ENCODE measurements at regions not wholly inside any gene's neighbourhood (a gene's known extent, or its start where the extent isn't known, plus 50 kb on each side); places are given as distances from the start of the nearest gene placed in this dataset.
"Not testable (repeated sequence)": the region's sequence is repeated elsewhere in the genome, so short reads cannot be mapped to it uniquely, and the experiment has no call there.

- DNase-seq; H3K36me3 Mint-ChIP-seq; H3K4me1 ChIP-seq (ENCODE audit: insufficient read depth, low read length); H3K27ac ChIP-seq (ENCODE audit: low read depth, low read length); H3K9me3 Mint-ChIP-seq; H3K36me3 ChIP-seq (ENCODE audit: insufficient read depth, low read length); H3K27me3 ChIP-seq (ENCODE audit: insufficient read depth, low read length, poor library complexity, severe bottlenecking); H3K27me3 Mint-ChIP-seq; POLR2A ChIA-PET; H3K9me3 ChIP-seq (ENCODE audit: low read length); H3K4me3 ChIP-seq (ENCODE audit: low read length); H3K27ac Mint-ChIP-seq; H3K4me1 Mint-ChIP-seq; CTCF ChIA-PET; H3K4me3 Mint-ChIP-seq: not testable (repeated sequence)
These were observed 126.2 kb upstream of the ALDH3B2 start for GRCh38 chr11:67800591-67800990.

- POLR2A ChIA-PET; H3K27me3 Mint-ChIP-seq; H3K4me3 ChIP-seq (ENCODE audit: low read length); H3K36me3 Mint-ChIP-seq; H3K27ac Mint-ChIP-seq; CTCF ChIA-PET; H3K9me3 ChIP-seq (ENCODE audit: low read length); H3K4me3 Mint-ChIP-seq; H3K4me1 Mint-ChIP-seq; H3K36me3 ChIP-seq (ENCODE audit: insufficient read depth, low read length); H3K27me3 ChIP-seq (ENCODE audit: insufficient read depth, low read length, poor library complexity, severe bottlenecking); H3K4me1 ChIP-seq (ENCODE audit: insufficient read depth, low read length); H3K9me3 Mint-ChIP-seq; H3K27ac ChIP-seq (ENCODE audit: low read depth, low read length): not testable (repeated sequence)
- peak in 1 of 5 donors; percentile 9 for DNase-seq
These were observed 125.4 kb upstream of the ALDH3B2 start for GRCh38 chr11:67799808-67800207.

GRCh38 chr11:67797726-67798521 is 123.5 kb upstream of the ALDH3B2 start:
- H3K4me1 Mint-ChIP-seq; POLR2A ChIA-PET; H3K9me3 Mint-ChIP-seq; CTCF ChIA-PET; H3K27ac ChIP-seq (ENCODE audit: low read depth, low read length); H3K9me3 ChIP-seq (ENCODE audit: low read length); H3K27me3 ChIP-seq (ENCODE audit: insufficient read depth, low read length, poor library complexity, severe bottlenecking); H3K4me3 ChIP-seq (ENCODE audit: low read length); H3K36me3 Mint-ChIP-seq; H3K4me3 Mint-ChIP-seq; H3K36me3 ChIP-seq (ENCODE audit: insufficient read depth, low read length); DNase-seq; H3K4me1 ChIP-seq (ENCODE audit: insufficient read depth, low read length); H3K27me3 Mint-ChIP-seq: not testable (repeated sequence)
- peak overlapping the region in 1 of 8 donors; percentile 35 for H3K27ac Mint-ChIP-seq

- H3K36me3 Mint-ChIP-seq: no peaks in the 10 kb centered on the region
- Histone ChIP-seq H3K4me3 (ENCODE audit: low read length) (no peak overlapping the region), H3K36me3 (ENCODE audit: insufficient read depth, low read length) (no peaks in the 10 kb centered on the region), H3K9me3 (ENCODE audit: low read length) (no peaks in the 10 kb centered on the region), H3K27ac (ENCODE audit: low read depth, low read length) (no peak overlapping the region), H3K27me3 (ENCODE audit: insufficient read depth, low read length, poor library complexity, severe bottlenecking) (no peaks in the 10 kb centered on the region), H3K4me1 (ENCODE audit: insufficient read depth, low read length) (no peaks in the 10 kb centered on the region)
- CTCF ChIA-PET: no interaction called here
- H3K9me3 Mint-ChIP-seq: no peaks in the 10 kb centered on the region
- POLR2A ChIA-PET: no interaction called here
- H3K27ac Mint-ChIP-seq: no peak overlapping the region
- peaks cover 9 to 12% (median 12%) of the 10 kb centered on the region in 3 donors for H3K4me1 Mint-ChIP-seq
- no peak for DNase-seq
- H3K27me3 Mint-ChIP-seq: peaks cover 0 to 2% of the 10 kb centered on the region in 2 donors
- H3K4me3 Mint-ChIP-seq: no peak overlapping the region
These were observed 121.3 kb upstream of the ALDH3B2 start for GRCh38 chr11:67795746-67796145.

- H3K4me1 Mint-ChIP-seq: peaks cover 9 to 12% (median 12%) of the 10 kb centered on the region in 3 donors
These were observed 119.3 kb upstream of the ALDH3B2 start for GRCh38 chr11:67793750-67794149.

GRCh38 chr11:67792273-67792990 is 118.0 kb upstream of the ALDH3B2 start:
- H3K9me3 ChIP-seq (ENCODE audit: low read length); H3K4me1 ChIP-seq (ENCODE audit: insufficient read depth, low read length); POLR2A ChIA-PET; H3K27me3 Mint-ChIP-seq; H3K36me3 ChIP-seq (ENCODE audit: insufficient read depth, low read length); H3K36me3 Mint-ChIP-seq; CTCF ChIA-PET; H3K27ac ChIP-seq (ENCODE audit: low read depth, low read length); H3K27me3 ChIP-seq (ENCODE audit: insufficient read depth, low read length, poor library complexity, severe bottlenecking); H3K4me3 ChIP-seq (ENCODE audit: low read length); H3K9me3 Mint-ChIP-seq: not testable (repeated sequence)
- peaks cover 7 to 12% (median 12%) of the 10 kb centered on the region in 3 donors for H3K4me1 Mint-ChIP-seq
- peak; percentile 23 to 61 (median 31) for DNase-seq
- H3K4me3 Mint-ChIP-seq: peak overlapping the region in 1 of 7 donors; percentile 54
- H3K27ac Mint-ChIP-seq: peak overlapping the region in 1 of 8 donors; percentile 34

More at GRCh38 chr11:67793750-67794149, 119.3 kb upstream of the ALDH3B2 start:
- H3K9me3 ChIP-seq (ENCODE audit: low read length); H3K9me3 Mint-ChIP-seq; H3K27me3 Mint-ChIP-seq; H3K27ac Mint-ChIP-seq; H3K36me3 Mint-ChIP-seq; H3K27ac ChIP-seq (ENCODE audit: low read depth, low read length); H3K36me3 ChIP-seq (ENCODE audit: insufficient read depth, low read length); H3K4me3 ChIP-seq (ENCODE audit: low read length); CTCF ChIA-PET; H3K4me1 ChIP-seq (ENCODE audit: insufficient read depth, low read length); H3K4me3 Mint-ChIP-seq; DNase-seq; POLR2A ChIA-PET; H3K27me3 ChIP-seq (ENCODE audit: insufficient read depth, low read length, poor library complexity, severe bottlenecking): not testable (repeated sequence)

GRCh38 chr11:67791598-67792170 is 117.3 kb upstream of the ALDH3B2 start:
- H3K27ac ChIP-seq (ENCODE audit: low read depth, low read length); H3K36me3 Mint-ChIP-seq; H3K4me1 ChIP-seq (ENCODE audit: insufficient read depth, low read length); H3K27ac Mint-ChIP-seq; H3K36me3 ChIP-seq (ENCODE audit: insufficient read depth, low read length); POLR2A ChIA-PET; H3K9me3 ChIP-seq (ENCODE audit: low read length); H3K9me3 Mint-ChIP-seq; H3K27me3 Mint-ChIP-seq; H3K27me3 ChIP-seq (ENCODE audit: insufficient read depth, low read length, poor library complexity, severe bottlenecking); CTCF ChIA-PET; H3K4me3 ChIP-seq (ENCODE audit: low read length): not testable (repeated sequence)
- Mint-ChIP-seq H3K4me3 (peak overlapping the region in 5 of 7 donors; percentile 25 to 78 (median 60)), H3K4me1 (peaks cover 7 to 12% (median 12%) of the 10 kb centered on the region in 3 donors)
- DNase-seq: peak in 1 of 5 donors; percentile 19

- CTCF ChIA-PET; H3K4me1 ChIP-seq (ENCODE audit: insufficient read depth, low read length); H3K4me3 ChIP-seq (ENCODE audit: low read length); H3K36me3 Mint-ChIP-seq; H3K36me3 ChIP-seq (ENCODE audit: insufficient read depth, low read length); POLR2A ChIA-PET; H3K9me3 Mint-ChIP-seq; DNase-seq; H3K27me3 ChIP-seq (ENCODE audit: insufficient read depth, low read length, poor library complexity, severe bottlenecking); H3K27me3 Mint-ChIP-seq; H3K4me3 Mint-ChIP-seq; H3K9me3 ChIP-seq (ENCODE audit: low read length); H3K27ac ChIP-seq (ENCODE audit: low read depth, low read length): not testable (repeated sequence)
- Mint-ChIP-seq H3K4me1 (peaks cover 7 to 12% (median 12%) of the 10 kb centered on the region in 3 donors), H3K27ac (peak overlapping the region in 1 of 8 donors; percentile 87)
These were observed 113.9 kb upstream of the ALDH3B2 start for GRCh38 chr11:67788341-67788695.

Measured in CD8-positive, alpha-beta memory T cell (primary cell).